SK-N-SH (cell line): ENCODE measurements at regions not wholly inside any gene's neighbourhood (a gene's known extent, or its start where the extent isn't known, plus 50 kb on each side); places are given as distances from the start of the nearest gene placed in this dataset.

Experiments
- CTCF ChIA-PET: fragments of 300-600, 350-600 bp; formaldehyde crosslinking; extraction: SDS; loops from one replicate; lab custom pipeline; 2021; lab: Yijun Ruan, JAX
- POLR2A ChIA-PET: fragments of 350-600 bp; sonication (Branson Sonifier 250); formaldehyde crosslinking; extraction: SDS; loops from one replicate; lab custom pipeline; 2020; ENCODE audit warnings: antibody characterized with exemption, inconsistent platforms; lab: Yijun Ruan, JAX
- DNase-seq: peaks from one replicate; pipeline ENCODE4 v3.0.0; 2012
- H2AFZ ChIP-seq: fragments of 200-600 bp; sonication (generic); 2 replicates; pipeline ENCODE4 v1.8.1; 2016; ENCODE audit warnings: antibody characterized with exemption, mild to moderate bottlenecking, low read depth
- H3F3A ChIP-seq: fragments of 200-600 bp; sonication (generic); replicated peaks from 2 replicates; pipeline ENCODE3; 2016; ENCODE audit warnings: antibody characterized with exemption, mild to moderate bottlenecking; ENCODE audit not compliant: insufficient read depth
- H3K27ac ChIP-seq, 2 experiments: fragments of 200-500 bp in 1 of 2; fragments of 200-600 bp in 1 of 2; sonication (Bioruptor generic) in 1 of 2; sonication (generic), shearing (Covaris generic) in 1 of 2; 2 replicates each; pipeline versions ENCODE4 v1.5.1 to v1.6.1; 2014 to 2016; ENCODE audit warnings: low read depth in 2 of 2, inconsistent platforms in 1 of 2, low read length in 1 of 2, mild to moderate bottlenecking in 1 of 2, mixed read lengths in 1 of 2
- H3K27me3 ChIP-seq: fragments of 200-600 bp; sonication (generic), shearing (Covaris generic); 2 replicates; pipeline ENCODE4 v1.6.1; 2016; ENCODE audit warnings: mixed run types; ENCODE audit not compliant: insufficient read depth
- H3K36me3 ChIP-seq, 2 experiments: fragments of 200-500 bp in 1 of 2; fragments of 200-600 bp in 1 of 2; sonication (Bioruptor generic) in 1 of 2; sonication (generic) in 1 of 2; replicated peaks in 1 of 2; 2 replicates each; pipeline versions ENCODE3 to v1.5.1; 2014 to 2016; ENCODE audit warnings: low read length in 1 of 2, mild to moderate bottlenecking in 1 of 2; ENCODE audit not compliant: insufficient read depth in 2 of 2, control insufficient read depth in 1 of 2
- H3K4me1 ChIP-seq, 2 experiments: fragments of 200-500 bp in 1 of 2; fragments of 200-600 bp in 1 of 2; sonication (Bioruptor generic) in 1 of 2; sonication (generic), shearing (Covaris generic) in 1 of 2; 2 replicates each; pipeline versions ENCODE4 v1.5.1 to v1.6.1; 2014 to 2016; ENCODE audit warnings: low read depth in 1 of 2, low read length in 1 of 2, mixed run types in 1 of 2; ENCODE audit not compliant: insufficient read depth in 2 of 2, control insufficient read depth in 1 of 2
- H3K4me2 ChIP-seq: fragments of 200-600 bp; sonication (generic), shearing (Covaris generic); 2 replicates; pipeline ENCODE4 v1.6.1; 2017; ENCODE audit warnings: mixed run types
- H3K4me3 ChIP-seq, 2 experiments: fragments of 200-500 bp in 1 of 2; fragments of 200-600 bp in 1 of 2; sonication (Bioruptor generic) in 1 of 2; sonication (generic), shearing (Covaris generic) in 1 of 2; 2 replicates each; pipeline versions ENCODE4 v1.5.1 to v1.8.1; 2014 to 2016; ENCODE audit warnings: low read depth in 2 of 2, inconsistent platforms in 1 of 2, low read length in 1 of 2, mild to moderate bottlenecking in 1 of 2, mixed read lengths in 1 of 2, moderate library complexity in 1 of 2
- H3K79me2 ChIP-seq: fragments of 200-600 bp; sonication (generic); 2 replicates; pipeline ENCODE4 v1.8.1; 2017; ENCODE audit warnings: mild to moderate bottlenecking; ENCODE audit not compliant: insufficient read depth
- H3K9ac ChIP-seq: fragments of 200-600 bp; sonication (generic); 2 replicates; pipeline ENCODE4 v1.6.1; 2017; ENCODE audit warnings: mixed run types
- H3K9me2 ChIP-seq: fragments of 200-600 bp; sonication (generic); 2 replicates; pipeline ENCODE4 v1.6.1; 2017; ENCODE audit warnings: mixed run types
- H3K9me3 ChIP-seq: fragments of 200-600 bp; sonication (generic); 2 replicates; pipeline ENCODE4 v1.6.1; 2017; ENCODE audit warnings: mixed run types, mild to moderate bottlenecking, moderate library complexity
- H4K20me1 ChIP-seq: fragments of 200-600 bp; sonication (generic); 2 replicates; pipeline ENCODE4 v1.6.1; 2017; ENCODE audit warnings: mild to moderate bottlenecking, mixed run types; ENCODE audit not compliant: insufficient read depth
- ELF1 ChIP-seq: IDR thresholded peaks from 2 replicates; pipeline ENCODE4 v1.4.0; 2012
- FOSL2 ChIP-seq: IDR thresholded peaks from 2 replicates; pipeline ENCODE4 v1.4.0; 2012; ENCODE audit warnings: low read depth, mild to moderate bottlenecking, moderate library complexity, borderline replicate concordance
- FOXJ3 ChIP-seq: sonication (generic); formaldehyde crosslinking; IDR thresholded peaks from 2 replicates; pipeline ENCODE4 v1.5.1; 2020; ENCODE audit warnings: mild to moderate bottlenecking, missing genetic modification reagents
- FOXM1 ChIP-seq: IDR thresholded peaks from 2 replicates; pipeline ENCODE4 v1.4.0; 2012; ENCODE audit warnings: low read depth, mild to moderate bottlenecking
- GABPA ChIP-seq: IDR thresholded peaks from 2 replicates; pipeline ENCODE4 v1.4.0; 2012; ENCODE audit warnings: low read depth, mild to moderate bottlenecking
- GATA2 ChIP-seq: sonication (generic); formaldehyde crosslinking; IDR thresholded peaks from 2 replicates; pipeline ENCODE4 v1.5.0; 2020; ENCODE audit warnings: mild to moderate bottlenecking, missing genetic modification reagents
- IRF3 ChIP-seq: fragments of 150-350 bp; IDR thresholded peaks from 2 replicates; pipeline ENCODE4 v1.6.1; 2016; ENCODE audit warnings: mild to moderate bottlenecking, low read depth, low read length
- JUND ChIP-seq: IDR thresholded peaks from 2 replicates; pipeline ENCODE4 v1.4.0; 2012
- MAX ChIP-seq: IDR thresholded peaks from 2 replicates; pipeline ENCODE4 v1.4.0; 2012; ENCODE audit warnings: low read depth
- MEF2A ChIP-seq: IDR thresholded peaks from 2 replicates; pipeline ENCODE4 v1.4.0; 2012; ENCODE audit warnings: low read depth, borderline replicate concordance
- MXI1 ChIP-seq: IDR thresholded peaks from 2 replicates; pipeline ENCODE4 v1.6.1; 2012; ENCODE audit warnings: mild to moderate bottlenecking, low read depth, low read length, improper control_type of control experiment
- NFIC ChIP-seq: IDR thresholded peaks from 2 replicates; pipeline ENCODE4 v1.4.0; 2012; ENCODE audit warnings: borderline replicate concordance
- NRF1 ChIP-seq: IDR thresholded peaks from 2 replicates; pipeline ENCODE4 v1.6.1; 2012; ENCODE audit warnings: low read depth, mild to moderate bottlenecking, low read length
- PBX3 ChIP-seq: IDR thresholded peaks from 2 replicates; pipeline ENCODE4; 2012
- POLR2AphosphoS5 ChIP-seq: IDR thresholded peaks from 2 replicates; pipeline ENCODE4 v1.6.1; 2012; ENCODE audit warnings: low read depth, low read length
- RAD21 ChIP-seq: IDR thresholded peaks from 2 replicates; pipeline ENCODE4 v1.6.1; 2012; ENCODE audit warnings: mild to moderate bottlenecking, low read length
- RCOR1 ChIP-seq: fragments of 150-350 bp; IDR thresholded peaks from 2 replicates; pipeline ENCODE4 v1.6.1; 2017; ENCODE audit warnings: antibody characterized with exemption, low read length
- RFX5 ChIP-seq: IDR thresholded peaks from 2 replicates; pipeline ENCODE4 v1.6.1; 2012; ENCODE audit warnings: mild to moderate bottlenecking, improper control_type of control experiment, low read length
- RXRA ChIP-seq: IDR thresholded peaks from 2 replicates; pipeline ENCODE4 v1.4.0; 2012; ENCODE audit warnings: low read depth, mild to moderate bottlenecking, borderline replicate concordance
- SIN3A ChIP-seq: IDR thresholded peaks from 2 replicates; pipeline ENCODE4 v1.6.1; 2012; ENCODE audit warnings: low read depth, mild to moderate bottlenecking, low read length, moderate library complexity, borderline replicate concordance
- SMC3 ChIP-seq: IDR thresholded peaks from 2 replicates; pipeline ENCODE4 v1.6.1; 2012; ENCODE audit warnings: low read depth, low read length, improper control_type of control experiment
- TAF1 ChIP-seq: IDR thresholded peaks from 2 replicates; pipeline ENCODE4 v1.6.1; 2012; ENCODE audit warnings: low read depth, mild to moderate bottlenecking, low read length, moderate library complexity, borderline replicate concordance
- TCF12 ChIP-seq: IDR thresholded peaks from 2 replicates; pipeline ENCODE4 v1.4.0; 2012
- TEAD4 ChIP-seq: IDR thresholded peaks from 2 replicates; pipeline ENCODE4 v1.4.0; 2012; ENCODE audit warnings: mild to moderate bottlenecking, borderline replicate concordance; ENCODE audit not compliant: insufficient read depth
- USF1 ChIP-seq: IDR thresholded peaks from 2 replicates; pipeline ENCODE4 v1.4.0; 2012; ENCODE audit warnings: low read depth, borderline replicate concordance
- USF2 ChIP-seq: fragments of 150-350 bp; IDR thresholded peaks from 2 replicates; pipeline ENCODE4 v1.6.1; 2017; ENCODE audit warnings: antibody characterized with exemption, low read length, low read depth, borderline replicate concordance
- YY1 ChIP-seq: IDR thresholded peaks from 2 replicates; pipeline ENCODE4 v1.4.0; 2012; ENCODE audit warnings: low read depth, mild to moderate bottlenecking
- ZBTB33 ChIP-seq: IDR thresholded peaks from 2 replicates; pipeline ENCODE4 v1.4.0; 2012; ENCODE audit warnings: low read depth, borderline replicate concordance
- WGBS: methylation state at CpG from one replicate; pipeline ENCODE4 v1.1.6; 2017; ENCODE audit warnings: low lambda C conversion rate; 5-methylcytosine and 5-hydroxymethylcytosine counted together

- ChIA-PET POLR2A (interaction anchor here (0.6 kb wide), 1 partner anchor 617 kb away, joined by 3 read pairs; the partner anchor contains the start of gene SNAPC1), CTCF (interaction anchor here (0.9 to 3.0 kb wide), 2 partner anchors 11 to 103 kb away, joined by 3 to 8 read pairs; no protein-coding TSS in a partner anchor)
- H3K4me3 ChIP-seq: peak overlapping the region; percentile 3 to 7; a peak in 1 of 4 replicates
- H3F3A ChIP-seq: peaks cover 46% of the 10 kb centered on the region
- DNase-seq: peak; percentile 53
- no peaks in the 10 kb centered on the region for H3K36me3 ChIP-seq
- peaks cover 40 to 41% of the 10 kb centered on the region in 2 experiments for H3K4me1 ChIP-seq
- H3K9me2 ChIP-seq: no peaks in the 10 kb centered on the region
- 12% methylated on average over 8 of the region's 8 CpGs for WGBS
- H2AFZ ChIP-seq: peak overlapping the region; percentile 37; the same call in 1 of the 2 replicates
- H4K20me1 ChIP-seq: no peaks in the 10 kb centered on the region
- peak overlapping the region; percentile 64 for H3K9ac ChIP-seq
- no peaks in the 10 kb centered on the region for H3K9me3 ChIP-seq
- H3K27ac ChIP-seq: peak overlapping the region; percentile 97 to 99
- no peaks in the 10 kb centered on the region for H3K79me2 ChIP-seq
- H3K27me3 ChIP-seq: no peaks in the 10 kb centered on the region
- H3K4me2 ChIP-seq: peak overlapping the region; percentile 69
- TF ChIP-seq RFX5 (no peak), RAD21 (no peak), POLR2AphosphoS5 (peak; percentile 82; the same call in 1 of the 2 replicates), IRF3 (no peak), NFIC (peak; percentile 71), ELF1 (no peak), GATA2 (CRISPR knock-in tag) (0 out of 2 replicates have a peak, but pooled peaks have one; percentile 14), TEAD4 (peak; percentile 72), SIN3A (no peak), SMC3 (0 out of 2 replicates have a peak, but pooled peaks have one; percentile 9), FOXM1 (peak; percentile 88), USF2 (no peak), GABPA (no peak), RXRA (peak; percentile 84), USF1 (no peak), PBX3 (peak; percentile 87), FOXJ3 (CRISPR knock-in tag) (no peak), FOSL2 (peak; percentile 80), ZBTB33 (0 out of 2 replicates have a peak, but pooled peaks have one; percentile 25), MEF2A (peak; percentile 67; the same call in 1 of the 2 replicates), MAX (peak; percentile 87), RCOR1 (no peak), YY1 (peak; percentile 54; the same call in 1 of the 2 replicates), TCF12 (peak; percentile 97), MXI1 (peak; percentile 46; the same call in 1 of the 2 replicates), JUND (peak; percentile 88), NRF1 (no peak), TAF1 (peak; percentile 50; the same call in 1 of the 2 replicates)
These were observed 135.9 kb downstream of the TMEM30B start for GRCh38 chr14:61145034-61145902.
